SK-N-SH (cell line): ENCODE measurements at regions not wholly inside any gene's neighbourhood (a gene's known extent, or its start where the extent isn't known, plus 50 kb on each side); places are given as distances from the start of the nearest gene placed in this dataset.

Experiments used
- CTCF ChIA-PET: fragments of 300-600, 350-600 bp; formaldehyde crosslinking; extraction: SDS; loops from one replicate; lab custom pipeline; 2021; lab: Yijun Ruan, JAX
- POLR2A ChIA-PET: fragments of 350-600 bp; sonication (Branson Sonifier 250); formaldehyde crosslinking; extraction: SDS; loops from one replicate; lab custom pipeline; 2020; ENCODE audit warnings: antibody characterized with exemption, inconsistent platforms; lab: Yijun Ruan, JAX
- DNase-seq: peaks from one replicate; pipeline ENCODE4 v3.0.0; 2012
- H2AFZ ChIP-seq: fragments of 200-600 bp; sonication (generic); 2 replicates; pipeline ENCODE4 v1.8.1; 2016; ENCODE audit warnings: antibody characterized with exemption, mild to moderate bottlenecking, low read depth
- H3F3A ChIP-seq: fragments of 200-600 bp; sonication (generic); replicated peaks from 2 replicates; pipeline ENCODE3; 2016; ENCODE audit warnings: antibody characterized with exemption, mild to moderate bottlenecking; ENCODE audit not compliant: insufficient read depth
- H3K27ac ChIP-seq, 2 experiments: fragments of 200-500 bp in 1 of 2; fragments of 200-600 bp in 1 of 2; sonication (Bioruptor generic) in 1 of 2; sonication (generic), shearing (Covaris generic) in 1 of 2; 2 replicates each; pipeline versions ENCODE4 v1.5.1 to v1.6.1; 2014 to 2016; ENCODE audit warnings: low read depth in 2 of 2, inconsistent platforms in 1 of 2, low read length in 1 of 2, mild to moderate bottlenecking in 1 of 2, mixed read lengths in 1 of 2
- H3K27me3 ChIP-seq: fragments of 200-600 bp; sonication (generic), shearing (Covaris generic); 2 replicates; pipeline ENCODE4 v1.6.1; 2016; ENCODE audit warnings: mixed run types; ENCODE audit not compliant: insufficient read depth
- H3K36me3 ChIP-seq, 2 experiments: fragments of 200-500 bp in 1 of 2; fragments of 200-600 bp in 1 of 2; sonication (Bioruptor generic) in 1 of 2; sonication (generic) in 1 of 2; replicated peaks in 1 of 2; 2 replicates each; pipeline versions ENCODE3 to v1.5.1; 2014 to 2016; ENCODE audit warnings: low read length in 1 of 2, mild to moderate bottlenecking in 1 of 2; ENCODE audit not compliant: insufficient read depth in 2 of 2, control insufficient read depth in 1 of 2
- H3K4me1 ChIP-seq, 2 experiments: fragments of 200-500 bp in 1 of 2; fragments of 200-600 bp in 1 of 2; sonication (Bioruptor generic) in 1 of 2; sonication (generic), shearing (Covaris generic) in 1 of 2; 2 replicates each; pipeline versions ENCODE4 v1.5.1 to v1.6.1; 2014 to 2016; ENCODE audit warnings: low read depth in 1 of 2, low read length in 1 of 2, mixed run types in 1 of 2; ENCODE audit not compliant: insufficient read depth in 2 of 2, control insufficient read depth in 1 of 2
- H3K4me2 ChIP-seq: fragments of 200-600 bp; sonication (generic), shearing (Covaris generic); 2 replicates; pipeline ENCODE4 v1.6.1; 2017; ENCODE audit warnings: mixed run types
- H3K4me3 ChIP-seq, 2 experiments: fragments of 200-500 bp in 1 of 2; fragments of 200-600 bp in 1 of 2; sonication (Bioruptor generic) in 1 of 2; sonication (generic), shearing (Covaris generic) in 1 of 2; 2 replicates each; pipeline versions ENCODE4 v1.5.1 to v1.8.1; 2014 to 2016; ENCODE audit warnings: low read depth in 2 of 2, inconsistent platforms in 1 of 2, low read length in 1 of 2, mild to moderate bottlenecking in 1 of 2, mixed read lengths in 1 of 2, moderate library complexity in 1 of 2
- H3K79me2 ChIP-seq: fragments of 200-600 bp; sonication (generic); 2 replicates; pipeline ENCODE4 v1.8.1; 2017; ENCODE audit warnings: mild to moderate bottlenecking; ENCODE audit not compliant: insufficient read depth
- H3K9ac ChIP-seq: fragments of 200-600 bp; sonication (generic); 2 replicates; pipeline ENCODE4 v1.6.1; 2017; ENCODE audit warnings: mixed run types
- H3K9me2 ChIP-seq: fragments of 200-600 bp; sonication (generic); 2 replicates; pipeline ENCODE4 v1.6.1; 2017; ENCODE audit warnings: mixed run types
- H3K9me3 ChIP-seq: fragments of 200-600 bp; sonication (generic); 2 replicates; pipeline ENCODE4 v1.6.1; 2017; ENCODE audit warnings: mixed run types, mild to moderate bottlenecking, moderate library complexity
- H4K20me1 ChIP-seq: fragments of 200-600 bp; sonication (generic); 2 replicates; pipeline ENCODE4 v1.6.1; 2017; ENCODE audit warnings: mild to moderate bottlenecking, mixed run types; ENCODE audit not compliant: insufficient read depth
- CHD2 ChIP-seq: fragments of 150-350 bp; IDR thresholded peaks from 2 replicates; pipeline ENCODE4 v1.6.1; 2018; ENCODE audit warnings: low read length; ENCODE audit not compliant: partially characterized antibody
- ELF1 ChIP-seq: IDR thresholded peaks from 2 replicates; pipeline ENCODE4 v1.4.0; 2012
- EP300 ChIP-seq, 2 experiments: IDR thresholded peaks; 2 replicates each; pipeline versions ENCODE4 v1.4.0 to v1.6.1; 2012; ENCODE audit warnings: borderline replicate concordance in 1 of 2, low read depth in 1 of 2, low read length in 1 of 2
- FOXM1 ChIP-seq: IDR thresholded peaks from 2 replicates; pipeline ENCODE4 v1.4.0; 2012; ENCODE audit warnings: low read depth, mild to moderate bottlenecking
- GABPA ChIP-seq: IDR thresholded peaks from 2 replicates; pipeline ENCODE4 v1.4.0; 2012; ENCODE audit warnings: low read depth, mild to moderate bottlenecking
- IRF3 ChIP-seq: fragments of 150-350 bp; IDR thresholded peaks from 2 replicates; pipeline ENCODE4 v1.6.1; 2016; ENCODE audit warnings: mild to moderate bottlenecking, low read depth, low read length
- MAX ChIP-seq: IDR thresholded peaks from 2 replicates; pipeline ENCODE4 v1.4.0; 2012; ENCODE audit warnings: low read depth
- NRF1 ChIP-seq: IDR thresholded peaks from 2 replicates; pipeline ENCODE4 v1.6.1; 2012; ENCODE audit warnings: low read depth, mild to moderate bottlenecking, low read length
- PBX3 ChIP-seq: IDR thresholded peaks from 2 replicates; pipeline ENCODE4; 2012
- RAD21 ChIP-seq: IDR thresholded peaks from 2 replicates; pipeline ENCODE4 v1.6.1; 2012; ENCODE audit warnings: mild to moderate bottlenecking, low read length
- REST ChIP-seq: IDR thresholded peaks from 2 replicates; pipeline ENCODE4 v1.6.1; 2012; ENCODE audit warnings: mild to moderate bottlenecking, low read depth, low read length, moderate library complexity
- RFX5 ChIP-seq: IDR thresholded peaks from 2 replicates; pipeline ENCODE4 v1.6.1; 2012; ENCODE audit warnings: mild to moderate bottlenecking, improper control_type of control experiment, low read length
- RXRA ChIP-seq: IDR thresholded peaks from 2 replicates; pipeline ENCODE4 v1.4.0; 2012; ENCODE audit warnings: low read depth, mild to moderate bottlenecking, borderline replicate concordance
- SIN3A ChIP-seq: IDR thresholded peaks from 2 replicates; pipeline ENCODE4 v1.6.1; 2012; ENCODE audit warnings: low read depth, mild to moderate bottlenecking, low read length, moderate library complexity, borderline replicate concordance
- SMC3 ChIP-seq: IDR thresholded peaks from 2 replicates; pipeline ENCODE4 v1.6.1; 2012; ENCODE audit warnings: low read depth, low read length, improper control_type of control experiment
- TAF1 ChIP-seq: IDR thresholded peaks from 2 replicates; pipeline ENCODE4 v1.6.1; 2012; ENCODE audit warnings: low read depth, mild to moderate bottlenecking, low read length, moderate library complexity, borderline replicate concordance
- TCF12 ChIP-seq: IDR thresholded peaks from 2 replicates; pipeline ENCODE4 v1.4.0; 2012
- USF2 ChIP-seq: fragments of 150-350 bp; IDR thresholded peaks from 2 replicates; pipeline ENCODE4 v1.6.1; 2017; ENCODE audit warnings: antibody characterized with exemption, low read length, low read depth, borderline replicate concordance
- YY1 ChIP-seq: IDR thresholded peaks from 2 replicates; pipeline ENCODE4 v1.4.0; 2012; ENCODE audit warnings: low read depth, mild to moderate bottlenecking

GRCh38 chr9:8255850-8256249 is 456.3 kb upstream of the DMAC1 start:
- Histone ChIP-seq H3K79me2 (no peaks in the 10 kb centered on the region), H3K4me1 (peaks cover 0 to 6% of the 10 kb centered on the region in 2 experiments; a peak in 2 of 4 replicates), H3K9me2 (no peaks in the 10 kb centered on the region), H3F3A (no peaks in the 10 kb centered on the region), H4K20me1 (no peaks in the 10 kb centered on the region), H3K9me3 (no peaks in the 10 kb centered on the region), H3K27ac (no peak overlapping the region), H3K4me3 (no peak overlapping the region), H3K27me3 (no peaks in the 10 kb centered on the region), H3K9ac (no peak overlapping the region), H2AFZ (no peak overlapping the region), H3K36me3 (no peaks in the 10 kb centered on the region), H3K4me2 (no peak overlapping the region)
- TF ChIP-seq USF2 (no peak), IRF3 (no peak), SIN3A (no peak), RFX5 (no peak), TAF1 (no peak), TCF12 (no peak), ELF1 (no peak), CHD2 (no peak), EP300 (IDR thresholded peaks at IDR 0.05; ENCODE audit: borderline replicate concordance in 1 of 2, low read depth in 1 of 2, low read length in 1 of 2) (no peak), RXRA (no peak), GABPA (no peak), PBX3 (no peak), SMC3 (no peak), MAX (no peak), YY1 (no peak), REST (no peak), RAD21 (no peak), FOXM1 (no peak), NRF1 (no peak)
- ChIA-PET POLR2A (no interaction called here), CTCF (interaction anchor here (1.5 kb wide), 1 partner anchor 11 kb away, joined by 3 read pairs; no protein-coding TSS in a partner anchor)
- no peak for DNase-seq
